Nucleus accumbens (tissue), 56 donors: ENCODE measurements at regions not wholly inside any gene's neighbourhood (a gene's known extent, or its start where the extent isn't known, plus 50 kb on each side); places are given as distances from the start of the nearest gene placed in this dataset.
"Not testable (repeated sequence)": the region's sequence is repeated elsewhere in the genome, so short reads cannot be mapped to it uniquely, and the experiment has no call there.

ENCODE experiments used
- DNase-seq, 56 donors: peaks; one replicate each; lab custom pipeline; 2025; lab: John Stamatoyannopoulos, UW

- no peak for DNase-seq
These were observed 906.7 kb downstream of the IGSF11 start for GRCh38 chr3:118127992-118128391.

DNA sequence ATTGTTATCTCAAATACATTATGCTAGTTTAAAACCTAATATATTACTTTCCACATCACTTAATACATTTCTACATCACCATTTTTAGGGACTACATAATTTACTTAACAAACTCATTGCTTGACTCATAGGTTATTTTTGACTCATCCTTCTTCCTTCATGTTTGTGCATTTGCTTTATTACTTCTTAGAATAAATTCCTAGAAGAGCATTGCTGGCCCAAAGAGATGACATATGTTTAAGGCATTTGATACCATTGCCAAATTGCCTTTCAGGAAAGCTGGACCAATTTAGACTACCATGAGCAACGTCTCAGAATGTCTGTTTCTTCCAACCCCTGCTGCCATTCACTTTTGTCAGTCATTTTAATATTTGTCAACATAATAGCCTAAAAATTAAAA, 905.8 kb downstream of the IGSF11 start:
- no peak for DNase-seq

DNA sequence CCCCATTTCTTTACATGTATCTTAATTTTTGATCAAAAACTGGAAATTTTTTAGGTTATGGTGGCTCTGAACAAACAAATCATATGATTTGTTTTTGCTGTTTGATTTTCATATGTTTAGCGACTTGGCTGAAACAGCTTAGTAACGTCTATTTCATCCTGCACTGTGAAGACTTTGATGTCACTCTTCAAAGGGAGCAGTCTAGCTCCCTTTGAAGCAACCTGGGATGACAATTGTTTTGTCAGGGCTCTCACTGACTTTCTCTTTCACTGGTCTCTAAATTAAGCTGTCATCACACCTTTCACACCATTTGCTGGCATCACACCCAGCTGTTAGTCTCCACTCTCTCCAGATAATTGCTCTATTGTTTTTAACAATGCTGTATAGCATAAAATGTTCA, 896.9 kb downstream of the IGSF11 start:
- DNase-seq: no peak

DNA sequence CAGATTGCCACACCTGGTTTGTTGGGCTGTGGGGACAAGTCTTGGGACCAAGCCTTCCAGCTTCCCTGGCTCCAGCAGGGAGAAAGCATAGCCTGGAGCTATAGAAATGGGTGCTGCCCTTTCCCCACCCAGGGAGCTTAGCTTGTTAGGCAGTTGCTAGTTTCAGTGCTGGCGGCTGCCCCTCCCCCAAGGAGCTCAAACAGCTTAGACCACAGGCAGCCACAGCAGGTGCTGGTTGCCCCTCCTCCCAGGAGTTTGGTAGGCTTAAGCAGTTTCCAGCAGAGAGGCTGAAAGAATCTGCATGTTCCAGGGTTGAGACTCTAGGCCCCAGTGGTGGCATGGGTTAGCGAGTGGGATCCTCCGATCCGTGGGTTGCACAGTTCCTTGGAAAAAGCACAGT, 889.7 kb downstream of the IGSF11 start:
- DNase-seq: no peak

GRCh38 chr3:118146658-118147375, 887.8 kb downstream of the IGSF11 start:
- DNase-seq: no peak

GRCh38 chr3:118151164-118151563, 883.5 kb downstream of the IGSF11 start:
- DNase-seq: no peak

DNA sequence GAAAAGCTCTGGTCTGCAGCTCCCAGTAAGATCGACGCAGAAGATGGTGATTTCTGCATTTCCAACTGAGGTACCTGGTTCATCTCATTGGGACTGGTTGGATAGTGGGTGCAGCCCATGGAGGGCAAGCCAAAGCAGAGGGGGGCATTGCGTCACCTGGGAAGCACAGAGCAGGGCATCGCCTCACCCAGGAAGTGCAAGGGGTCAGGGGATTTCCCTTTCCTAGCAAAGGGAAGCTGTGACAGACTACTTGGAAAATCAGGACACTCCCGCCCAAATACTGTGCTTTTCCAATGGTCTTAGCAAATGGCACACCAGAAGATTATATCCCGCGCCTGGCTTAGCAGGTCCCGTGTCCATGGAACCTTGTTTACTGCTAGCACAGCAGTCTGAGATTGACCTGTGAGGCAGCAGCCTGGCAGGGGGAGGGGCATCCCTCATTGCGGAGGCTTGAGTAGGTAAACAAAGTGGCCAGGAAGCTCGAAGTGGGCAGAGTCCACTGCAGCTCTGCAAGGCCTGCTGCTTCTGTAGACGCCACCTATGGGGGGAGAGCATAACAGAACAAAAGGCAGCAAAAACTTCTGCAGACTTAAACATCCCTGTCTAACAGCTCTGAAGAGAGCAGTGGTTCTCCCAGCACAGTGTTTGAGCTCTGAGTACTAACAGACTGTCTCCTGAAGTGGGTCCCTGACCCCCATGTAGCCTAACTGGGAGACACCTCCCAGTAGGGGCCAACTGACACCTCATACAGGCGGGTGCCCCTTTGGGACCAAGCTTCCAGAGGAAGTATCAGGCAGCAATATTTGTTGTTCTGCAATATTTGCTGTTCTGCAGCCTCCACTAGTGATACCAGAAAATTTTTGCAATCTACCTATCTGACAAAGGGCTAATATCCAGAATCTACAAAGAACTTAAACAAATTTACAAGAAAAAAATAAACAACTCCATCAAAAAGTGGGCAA, 871.7 kb downstream of the IGSF11 start:
- not testable (repeated sequence) for DNase-seq

- no peak for DNase-seq
These were observed 869.2 kb downstream of the IGSF11 start for GRCh38 chr3:118165413-118165812.

GRCh38 chr3:118167571-118167970, 867.1 kb downstream of the IGSF11 start:
- DNase-seq: no peak

- no peak for DNase-seq
These were observed 866.5 kb downstream of the IGSF11 start for GRCh38 chr3:118168175-118168574.

- no peak for DNase-seq
These were observed 863.3 kb downstream of the IGSF11 start for GRCh38 chr3:118171236-118171852.

GRCh38 chr3:118180853-118181252, 853.8 kb downstream of the IGSF11 start:
- DNase-seq: no peak

DNA sequence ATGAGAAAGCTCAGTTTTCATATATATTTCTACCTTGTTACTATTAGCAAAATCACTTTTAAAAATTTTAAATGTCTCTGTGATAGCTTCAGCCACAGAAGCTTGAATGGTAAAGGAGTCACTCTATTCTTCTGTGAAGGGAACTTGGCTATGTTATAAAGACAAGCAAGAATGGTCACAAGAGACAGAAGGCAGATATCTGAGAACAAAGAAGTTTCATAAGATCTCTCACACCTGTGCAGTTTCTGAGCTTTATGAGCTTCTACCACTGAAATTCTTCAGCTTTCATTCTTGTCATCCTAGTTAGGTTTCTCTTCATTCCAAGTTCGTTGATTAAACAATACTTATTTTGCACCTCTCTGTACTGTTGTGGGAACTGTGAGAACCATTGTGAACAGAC, 853.4 kb downstream of the IGSF11 start:
- DNase-seq: no peak

GRCh38 chr3:118186051-118186450, 848.6 kb downstream of the IGSF11 start:
- DNase-seq: peak in 1 of 56 donors; percentile 2

DNA sequence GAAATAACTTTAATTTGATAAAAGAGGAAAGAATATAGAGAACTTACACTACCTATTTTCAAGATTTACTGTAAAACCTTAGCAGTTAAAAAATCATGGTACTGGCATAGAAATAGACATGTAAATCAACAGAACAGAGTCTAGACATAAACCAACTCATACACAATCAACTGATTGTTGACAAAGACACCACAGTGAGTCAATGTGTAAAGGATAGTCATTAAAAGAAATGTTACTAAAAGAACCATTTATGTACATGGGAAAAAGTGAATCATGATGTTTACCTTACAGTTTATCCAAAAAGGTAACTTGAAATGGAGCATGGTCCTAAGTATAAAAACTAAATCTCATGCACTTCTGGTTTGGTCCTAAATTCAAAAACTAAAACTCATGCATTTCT, 847.4 kb downstream of the IGSF11 start:
- DNase-seq: no peak

GRCh38 chr3:118196183-118196582, 838.5 kb downstream of the IGSF11 start:
- DNase-seq: no peak

- DNase-seq: no peak
These were observed 835.6 kb downstream of the IGSF11 start for GRCh38 chr3:118199044-118199443.

GRCh38 chr3:118204052-118204656, 830.5 kb downstream of the IGSF11 start:
- DNase-seq: no peak

- no peak for DNase-seq
These were observed 827.4 kb downstream of the IGSF11 start for GRCh38 chr3:118207271-118207670.

- DNase-seq: no peak
These were observed 826.0 kb downstream of the IGSF11 start for GRCh38 chr3:118208642-118209041.

- no peak for DNase-seq
These were observed 820.8 kb downstream of the IGSF11 start for GRCh38 chr3:118213892-118214291.
